ENCODE measurements at regions not wholly inside any gene's neighbourhood (a gene's known extent, or its start where the extent isn't known, plus 50 kb on each side); places are given as distances from the start of the nearest gene placed in this dataset.

DNA sequence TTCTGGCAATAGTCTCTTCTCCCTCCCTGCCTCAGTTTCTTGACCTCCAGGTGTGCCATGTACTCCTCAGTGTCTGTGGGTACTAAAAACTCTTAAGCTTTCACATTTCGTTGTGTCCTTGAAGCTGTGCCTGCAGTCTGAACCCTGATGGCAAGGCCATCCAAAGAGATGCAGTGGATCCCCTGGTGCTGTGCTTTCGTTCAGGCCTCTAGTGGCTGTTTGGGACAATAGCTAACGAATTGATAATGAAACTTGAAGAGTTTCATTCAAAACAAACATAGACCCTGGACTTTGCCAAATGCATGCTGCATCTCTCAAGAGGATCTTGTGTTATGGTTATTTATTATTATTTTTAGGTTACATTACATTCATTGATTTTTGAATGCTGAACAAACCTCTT, 523.1 kb upstream of the FSIP2 start:
- TF ChIP-seq, protein P1, sequence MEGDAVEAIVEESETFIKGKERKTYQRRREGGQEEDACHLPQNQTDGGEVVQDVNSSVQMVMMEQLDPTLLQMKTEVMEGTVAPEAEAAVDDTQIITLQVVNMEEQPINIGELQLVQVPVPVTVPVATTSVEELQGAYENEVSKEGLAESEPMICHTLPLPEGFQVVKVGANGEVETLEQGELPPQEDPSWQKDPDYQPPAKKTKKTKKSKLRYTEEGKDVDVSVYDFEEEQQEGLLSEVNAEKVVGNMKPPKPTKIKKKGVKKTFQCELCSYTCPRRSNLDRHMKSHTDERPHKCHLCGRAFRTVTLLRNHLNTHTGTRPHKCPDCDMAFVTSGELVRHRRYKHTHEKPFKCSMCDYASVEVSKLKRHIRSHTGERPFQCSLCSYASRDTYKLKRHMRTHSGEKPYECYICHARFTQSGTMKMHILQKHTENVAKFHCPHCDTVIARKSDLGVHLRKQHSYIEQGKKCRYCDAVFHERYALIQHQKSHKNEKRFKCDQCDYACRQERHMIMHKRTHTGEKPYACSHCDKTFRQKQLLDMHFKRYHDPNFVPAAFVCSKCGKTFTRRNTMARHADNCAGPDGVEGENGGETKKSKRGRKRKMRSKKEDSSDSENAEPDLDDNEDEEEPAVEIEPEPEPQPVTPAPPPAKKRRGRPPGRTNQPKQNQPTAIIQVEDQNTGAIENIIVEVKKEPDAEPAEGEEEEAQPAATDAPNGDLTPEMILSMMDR (IDR thresholded peaks at IDR 0.05; ENCODE audit: insufficient read depth, low read depth, low read length): no peak
- TF ChIP-seq EZH2 (IDR thresholded peaks at IDR 0.05; ENCODE audit: insufficient read depth, low read length): no peak
